ENCODE measurements at regions not wholly inside any gene's neighbourhood (a gene's known extent, or its start where the extent isn't known, plus 50 kb on each side); places are given as distances from the start of the nearest gene placed in this dataset.

DNA sequence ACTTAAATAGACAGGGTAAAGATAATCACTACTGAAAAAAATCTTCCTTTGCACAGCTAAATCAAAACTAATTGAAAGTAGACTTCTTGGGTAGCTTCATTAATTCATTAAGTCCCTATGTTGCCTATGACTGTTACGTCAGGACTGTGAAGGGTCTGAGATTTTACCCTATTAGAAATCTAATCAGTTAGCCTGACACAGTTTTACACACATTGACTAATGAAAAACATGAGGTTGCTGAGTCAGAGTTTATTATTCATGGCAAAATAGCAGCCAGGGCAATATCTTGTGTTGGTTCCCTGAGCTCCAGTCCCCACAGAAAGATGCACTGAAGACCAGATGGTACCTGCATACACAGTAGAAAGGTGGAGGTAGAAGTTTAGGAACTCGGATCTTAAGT lies 262.5 kb upstream of the ZP4 start:
- ATAC-seq (no peak), FAIRE-seq (no peak), DNase-seq (ENCODE audit: low spot score) (no peak)
- CTCF ChIA-PET (ENCODE audit: low intra/inter-chr PET ratio, low total read pairs): no interaction called here
- Histone ChIP-seq H4K20me1 (ENCODE audit: insufficient read depth, low read length) (no peaks in the 10 kb centered on the region), H3K27ac (ENCODE audit: extremely low read length, insufficient read depth, low read length) (no peak overlapping the region), H3K9ac (ENCODE audit: insufficient read depth, low read depth, low read length) (no peak overlapping the region), H3K4me3 (replicated peaks in 1 of 3; ENCODE audit: insufficient read depth in 1 of 3, low read depth in 2 of 3, low read length in 3 of 3) (no peak overlapping the region), H3K36me3 (replicated peaks in 1 of 2; ENCODE audit: control insufficient read depth in 1 of 2, insufficient read depth in 2 of 2, low read length in 2 of 2) (no peaks in the 10 kb centered on the region), H3K27me3 (ENCODE audit: control insufficient read depth in 1 of 2, insufficient read depth in 2 of 2, low read length in 2 of 2) (no peaks in the 10 kb centered on the region), H3K79me2 (ENCODE audit: insufficient read depth, low read length) (no peaks in the 10 kb centered on the region), H3K4me2 (ENCODE audit: low read depth, low read length) (no peak overlapping the region), H3K4me1 (ENCODE audit: insufficient read depth, low read length) (no peaks in the 10 kb centered on the region), H2AFZ (ENCODE audit: low read length) (no peak overlapping the region), H3K9me3 (ENCODE audit: low read length) (peaks cover 79% of the 10 kb centered on the region)
- 3% methylated on average over 2 of the region's 2 CpGs for WGBS (ENCODE audit: low lambda C conversion rate)
- intact Hi-C loops (cut with micrococcal nuclease; ENCODE audit: unreplicated experiment): no loop called here
- POLR2A ChIA-PET: no interaction called here
- BruUV-seq (replicated peaks): no TSS peak
- TF ChIP-seq HCFC1 (IDR thresholded peaks at IDR 0.05; ENCODE audit: low read depth, low read length) (no peak), NRL (CRISPR knock-in tag; IDR thresholded peaks at IDR 0.05; ENCODE audit: borderline replicate concordance) (no peak), ZNF530 (CRISPR knock-in tag; IDR thresholded peaks at IDR 0.05; ENCODE audit: low read depth) (no peak), DPF2 (CRISPR knock-in tag; IDR thresholded peaks at IDR 0.05; ENCODE audit: borderline replicate concordance, low read depth) (no peak), ZSCAN29 (CRISPR knock-in tag; conservative IDR thresholded peaks at IDR 0.05) (no peak), KDM6A (CRISPR knock-in tag; IDR thresholded peaks at IDR 0.05; ENCODE audit: low read depth) (no peak), ZNF776 (CRISPR knock-in tag; IDR thresholded peaks at IDR 0.05) (no peak), SOX13 (IDR thresholded peaks at IDR 0.05) (no peak), SOX13 (CRISPR knock-in tag; conservative IDR thresholded peaks at IDR 0.05 in 1 of 2, IDR thresholded peaks at IDR 0.05 in 1 of 2) (no peak)
- TF ChIP-seq, protein P1, sequence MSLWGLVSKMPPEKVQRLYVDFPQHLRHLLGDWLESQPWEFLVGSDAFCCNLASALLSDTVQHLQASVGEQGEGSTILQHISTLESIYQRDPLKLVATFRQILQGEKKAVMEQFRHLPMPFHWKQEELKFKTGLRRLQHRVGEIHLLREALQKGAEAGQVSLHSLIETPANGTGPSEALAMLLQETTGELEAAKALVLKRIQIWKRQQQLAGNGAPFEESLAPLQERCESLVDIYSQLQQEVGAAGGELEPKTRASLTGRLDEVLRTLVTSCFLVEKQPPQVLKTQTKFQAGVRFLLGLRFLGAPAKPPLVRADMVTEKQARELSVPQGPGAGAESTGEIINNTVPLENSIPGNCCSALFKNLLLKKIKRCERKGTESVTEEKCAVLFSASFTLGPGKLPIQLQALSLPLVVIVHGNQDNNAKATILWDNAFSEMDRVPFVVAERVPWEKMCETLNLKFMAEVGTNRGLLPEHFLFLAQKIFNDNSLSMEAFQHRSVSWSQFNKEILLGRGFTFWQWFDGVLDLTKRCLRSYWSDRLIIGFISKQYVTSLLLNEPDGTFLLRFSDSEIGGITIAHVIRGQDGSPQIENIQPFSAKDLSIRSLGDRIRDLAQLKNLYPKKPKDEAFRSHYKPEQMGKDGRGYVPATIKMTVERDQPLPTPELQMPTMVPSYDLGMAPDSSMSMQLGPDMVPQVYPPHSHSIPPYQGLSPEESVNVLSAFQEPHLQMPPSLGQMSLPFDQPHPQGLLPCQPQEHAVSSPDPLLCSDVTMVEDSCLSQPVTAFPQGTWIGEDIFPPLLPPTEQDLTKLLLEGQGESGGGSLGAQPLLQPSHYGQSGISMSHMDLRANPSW (CRISPR knock-in tag; IDR thresholded peaks at IDR 0.05; ENCODE audit: borderline replicate concordance): no peak
- in situ Hi-C loops (cut with HindIII; ENCODE audit: extremely low pct_ligation_motif_present, low pct_unique_long_range_greater_than_20kb): no loop called here
